ENCODE measurements at regions not wholly inside any gene's neighbourhood (a gene's known extent, or its start where the extent isn't known, plus 50 kb on each side); places are given as distances from the start of the nearest gene placed in this dataset.

DNA sequence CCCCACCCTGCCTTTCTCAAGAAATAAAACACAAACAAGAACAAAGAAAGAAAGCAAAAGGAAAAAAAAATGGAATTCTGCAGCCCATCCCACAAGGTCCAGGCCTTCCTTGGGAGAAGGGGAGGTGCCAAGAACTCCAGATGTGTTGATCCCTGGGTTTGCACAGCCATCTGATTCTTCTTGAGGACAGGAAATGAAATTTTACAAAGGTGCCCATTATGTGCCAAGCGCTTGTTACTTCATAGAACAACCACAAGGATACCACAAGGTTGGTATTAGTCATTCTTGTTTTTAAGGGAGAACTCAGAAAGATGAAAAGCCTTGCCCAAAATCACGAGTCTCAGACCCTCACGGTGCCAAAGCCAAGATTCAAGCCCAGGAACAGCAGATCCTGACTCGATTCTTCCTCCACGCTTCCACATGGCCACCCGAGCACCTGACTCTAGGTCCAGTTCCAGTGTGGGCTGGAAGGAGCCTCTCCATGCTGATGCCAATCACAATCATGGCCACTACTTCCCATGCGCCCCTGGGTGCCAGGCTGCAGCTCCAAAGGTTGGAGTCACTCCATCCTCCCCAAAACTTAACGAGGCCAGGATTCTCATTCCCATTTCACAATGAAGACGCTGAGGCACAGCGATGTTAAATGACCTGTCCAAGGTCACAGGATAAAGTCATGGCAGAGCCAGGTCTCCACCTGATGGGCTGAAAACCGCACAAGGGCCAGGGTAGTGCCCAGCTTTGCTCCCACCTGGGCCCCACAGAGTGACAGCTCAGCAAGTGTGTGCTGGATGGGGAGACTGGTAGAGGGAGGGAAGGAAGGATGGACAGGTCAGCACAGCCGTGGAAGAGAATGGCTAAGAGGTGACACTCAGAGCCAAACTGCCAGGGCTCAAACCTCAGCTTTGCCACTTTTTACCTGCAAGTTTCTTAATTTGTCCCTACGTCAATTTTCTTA lies 66.7 kb upstream of the TOP1 start:
- no peak for DNase-seq

DNA sequence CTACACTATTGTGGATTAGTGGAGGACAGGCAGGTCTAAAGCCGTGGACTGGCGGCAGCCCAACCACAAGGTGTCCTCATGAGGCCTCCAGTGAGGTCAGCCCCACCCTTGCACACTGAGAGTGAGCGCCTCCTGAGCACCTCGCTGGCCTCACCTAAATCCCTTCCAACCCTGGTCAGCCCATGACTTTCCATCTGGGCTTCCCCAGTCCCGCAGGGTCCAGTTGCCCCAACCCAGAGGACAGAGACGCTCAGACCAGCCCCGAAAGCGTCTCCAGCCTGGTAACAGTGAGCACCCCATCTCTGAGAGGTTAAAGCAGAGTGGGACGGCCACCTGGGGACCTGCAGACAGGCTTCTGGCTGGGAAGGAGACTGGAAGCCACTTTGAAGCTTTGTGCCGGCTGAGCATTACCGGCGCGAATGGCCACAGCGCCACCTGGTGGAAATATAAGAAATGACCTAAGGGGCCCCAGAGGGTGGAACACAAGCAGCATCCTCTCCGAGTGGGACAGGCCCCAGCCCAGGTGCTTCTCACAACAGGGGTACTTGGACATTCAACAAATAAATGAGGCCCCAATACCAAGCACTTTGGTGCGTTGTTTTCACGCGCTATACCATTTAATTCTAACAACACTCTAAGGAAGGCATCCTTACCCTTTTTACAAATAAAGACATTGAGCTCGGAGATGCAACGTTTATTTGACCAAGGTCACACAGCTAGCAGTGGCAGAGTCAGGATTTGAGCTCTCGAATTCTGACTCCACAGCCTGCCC lies 65.7 kb upstream of the TOP1 start:
- DNase-seq: peak; percentile 31

DNA sequence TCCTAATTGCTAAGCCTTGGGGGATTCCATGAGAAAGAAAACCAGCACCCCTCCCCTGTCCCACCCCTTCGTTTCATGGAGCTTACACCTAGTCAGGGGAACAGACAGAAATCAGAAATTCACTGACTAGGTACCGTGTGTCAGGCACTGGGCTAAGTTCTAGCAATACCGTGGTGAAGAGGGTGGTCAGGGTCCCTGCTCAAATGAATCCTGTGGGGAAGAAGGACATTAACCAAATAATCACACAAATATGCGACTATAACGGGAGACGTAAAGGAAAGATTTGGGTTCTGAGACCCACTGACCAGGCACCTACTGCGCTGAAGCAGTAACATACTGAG lies 65.1 kb upstream of the TOP1 start:
- no peak for DNase-seq

DNA sequence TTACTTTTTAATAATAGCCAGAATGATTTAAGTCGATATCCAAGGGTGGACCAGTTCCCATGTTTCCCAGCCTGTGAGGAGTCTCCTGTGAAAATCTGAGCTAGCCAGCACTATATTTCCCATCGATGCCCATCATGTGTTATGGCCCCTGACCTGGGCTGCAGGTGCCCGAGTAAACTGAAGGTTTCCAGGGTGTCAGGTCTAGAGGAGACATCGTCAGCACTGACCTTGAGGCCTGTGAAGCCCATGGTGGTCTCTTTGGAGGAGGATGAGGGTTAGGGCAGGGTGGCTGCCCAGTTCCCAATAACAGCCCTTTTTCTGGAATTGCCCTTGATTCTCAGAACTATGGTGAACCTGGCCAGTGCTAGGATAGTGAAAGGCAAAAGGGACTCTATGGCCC lies 63.0 kb upstream of the TOP1 start:
- no peak for DNase-seq

DNA sequence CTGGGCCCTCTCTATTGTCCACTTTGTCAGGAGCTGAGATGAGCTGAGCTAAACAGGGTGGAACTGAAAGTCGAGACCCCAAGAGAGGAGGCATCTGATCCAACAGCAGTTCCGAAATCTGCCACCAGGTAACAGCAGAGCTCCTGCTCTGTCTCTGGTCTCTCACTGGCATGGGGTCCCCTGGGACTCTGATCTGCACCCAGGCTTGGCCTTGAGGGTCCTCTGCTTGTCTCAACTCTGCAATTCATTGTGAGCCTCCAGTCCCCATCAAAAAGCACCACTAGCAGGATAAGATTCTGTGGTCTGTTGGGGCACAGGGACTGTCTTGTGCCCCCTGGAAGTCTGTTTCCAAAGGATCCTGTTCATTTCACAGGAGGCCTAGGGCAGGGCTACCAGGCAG lies 62.5 kb upstream of the TOP1 start:
- DNase-seq: no peak

DNA sequence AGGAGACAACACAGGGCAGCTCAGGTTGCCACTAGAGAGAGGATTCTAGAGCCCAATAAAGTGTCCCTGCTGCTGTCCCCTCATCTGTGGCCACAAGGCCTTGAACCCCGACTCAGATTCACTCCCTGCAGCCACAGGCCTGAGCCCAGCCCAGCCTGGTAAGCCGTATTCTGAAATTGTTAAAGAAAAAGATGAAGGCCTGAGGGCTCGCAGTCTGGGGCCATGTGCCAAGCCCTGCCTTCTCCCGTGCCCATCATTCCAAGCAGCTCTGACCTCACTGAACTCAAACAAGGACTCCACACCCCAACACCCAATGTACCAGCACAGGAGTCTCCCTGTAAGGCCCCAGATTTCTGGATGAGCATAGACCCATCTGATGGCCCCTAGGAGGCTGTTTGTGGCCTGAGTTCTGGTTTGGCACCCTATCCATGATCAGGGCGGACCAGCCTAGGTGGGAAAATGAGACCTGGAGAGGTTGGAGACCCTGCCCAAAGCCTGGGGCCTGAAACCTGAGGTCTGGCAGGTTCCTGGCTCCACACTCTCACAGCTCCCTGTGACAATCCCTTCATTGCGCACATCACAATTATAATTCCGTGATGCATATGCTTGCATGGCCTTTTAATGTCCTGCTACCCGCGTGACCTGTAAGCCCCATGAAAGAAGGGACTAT lies 62.0 kb upstream of the TOP1 start:
- no peak for DNase-seq

DNA sequence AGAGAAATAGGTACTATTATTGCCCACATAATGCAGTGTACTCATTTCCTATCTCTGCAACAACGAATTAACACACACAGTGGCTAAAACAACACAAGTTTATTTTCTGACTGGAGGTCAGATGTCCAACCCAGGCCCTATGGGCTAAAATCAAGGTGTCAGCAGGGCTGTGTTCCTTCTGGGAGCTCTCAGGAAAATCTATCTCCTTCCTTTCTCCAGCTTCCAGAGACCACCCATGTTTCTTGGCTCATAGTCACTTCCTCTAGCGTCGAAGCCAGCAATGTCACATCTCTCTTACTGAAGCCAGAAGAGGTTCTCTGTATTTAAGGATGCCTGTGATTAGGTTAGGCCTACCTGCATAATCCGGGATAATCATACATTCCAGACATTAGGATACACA lies 60.9 kb upstream of the TOP1 start:
- no peak for DNase-seq

DNA sequence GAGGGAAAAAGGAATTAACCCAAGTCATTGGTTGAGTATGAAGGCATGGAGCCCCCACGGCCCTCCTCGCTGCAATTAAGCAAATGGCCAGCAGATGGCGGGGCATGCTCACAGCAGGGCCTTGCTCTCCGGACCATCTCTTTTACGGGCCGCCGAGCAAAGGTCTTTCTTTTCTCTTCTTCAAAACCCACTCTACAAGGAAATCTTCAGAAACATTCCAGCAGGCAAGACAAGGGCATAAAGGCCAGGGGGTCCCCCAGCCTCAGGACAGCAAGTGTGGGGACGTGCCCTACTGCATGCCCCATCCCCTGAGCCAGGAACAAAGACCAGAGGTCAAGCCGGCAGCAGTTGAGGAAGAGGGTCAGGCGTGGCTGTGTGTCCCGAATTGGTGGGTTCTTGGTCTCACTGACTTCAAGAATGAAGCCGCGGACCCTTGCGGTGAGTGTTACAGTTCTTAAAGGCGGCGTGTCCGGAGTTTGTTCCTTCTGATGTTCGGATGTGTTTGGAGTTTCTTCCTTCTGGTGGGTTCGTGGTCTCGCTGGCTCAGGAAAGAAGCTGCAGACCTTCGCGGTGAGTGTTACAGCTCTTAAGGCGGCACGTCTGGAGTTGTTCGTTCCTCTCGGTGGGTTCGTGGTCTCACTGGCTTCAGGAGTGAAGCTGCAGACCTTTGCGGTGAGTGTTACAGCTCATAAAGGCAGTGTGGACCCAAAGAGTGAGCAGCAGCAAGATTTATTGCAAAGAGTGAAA lies 59.6 kb upstream of the TOP1 start:
- peak; percentile 13 for DNase-seq

DNA sequence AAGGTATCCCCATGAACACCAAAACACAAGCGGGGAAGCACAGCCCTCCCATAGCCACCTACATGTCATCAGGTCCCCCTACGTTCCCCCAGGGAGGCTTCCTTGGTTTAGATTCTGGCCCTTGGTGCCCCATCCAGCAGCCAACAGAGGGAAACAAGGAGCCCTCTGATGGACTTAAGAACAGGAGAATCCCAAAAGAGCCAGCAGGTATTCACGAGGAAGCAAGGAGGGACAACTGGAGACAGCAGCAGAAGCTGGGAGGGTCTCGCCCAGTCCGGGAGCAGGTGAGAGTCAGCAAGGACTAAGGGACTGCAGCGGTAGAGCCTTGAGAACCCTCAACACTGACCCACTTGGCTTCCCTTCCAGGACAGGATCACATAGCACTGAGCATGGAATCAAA lies 58.4 kb upstream of the TOP1 start:
- DNase-seq: no peak

DNA sequence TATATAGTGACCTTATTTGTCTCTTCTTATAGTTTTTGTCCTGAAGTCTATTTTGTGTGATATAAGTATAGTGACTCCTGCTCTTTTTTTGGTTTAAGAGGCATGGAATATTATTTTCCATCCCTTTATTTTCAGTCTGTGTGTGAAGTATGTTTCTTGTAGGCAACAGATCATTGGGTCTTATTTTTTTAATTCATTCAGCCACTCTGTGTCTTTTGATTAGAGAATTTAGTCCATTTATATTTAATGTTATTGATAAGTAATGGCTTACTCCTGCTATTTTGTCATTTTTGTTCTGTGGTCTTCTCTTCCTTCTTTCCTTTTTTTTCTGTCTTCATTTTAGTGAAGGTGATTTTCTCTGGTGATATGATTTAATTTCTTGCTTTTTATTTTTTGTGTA lies 51.4 kb upstream of the TOP1 start:
- DNase-seq: no peak

DNA sequence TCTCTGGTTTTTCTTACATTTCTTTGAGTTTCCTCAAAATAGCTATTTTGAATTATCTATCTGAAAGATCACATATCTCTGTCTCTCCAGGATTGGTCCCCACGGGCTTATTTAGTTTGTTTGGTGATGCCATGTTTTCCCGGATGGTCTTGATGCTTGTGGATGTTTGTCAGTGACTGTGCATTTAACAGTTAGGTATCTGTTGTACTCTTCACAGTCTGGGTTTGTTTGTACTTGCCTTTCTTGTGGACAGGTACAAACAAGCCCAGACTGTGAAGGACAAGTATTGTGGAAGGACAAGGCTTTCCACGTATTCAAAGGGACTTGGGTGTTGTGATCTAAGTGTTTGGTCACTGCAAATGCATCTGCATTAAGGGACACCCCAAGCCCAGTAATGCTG lies 49.9 kb upstream of the TOP1 start:
- DNase-seq: no peak

All from DMS79 treated with DMSO at 0.1 percent for 48 hours (cell line).